SK-N-SH (cell line): ENCODE measurements at regions not wholly inside any gene's neighbourhood (a gene's known extent, or its start where the extent isn't known, plus 50 kb on each side); places are given as distances from the start of the nearest gene placed in this dataset.

Source experiments
- CHD2 ChIP-seq: fragments of 150-350 bp; IDR thresholded peaks from 2 replicates; pipeline ENCODE4 v1.6.1; 2018; ENCODE audit warnings: low read length; ENCODE audit not compliant: partially characterized antibody
- CTCF ChIP-seq: fragments of 200-600 bp; sonication (generic); IDR thresholded peaks from 2 replicates; pipeline ENCODE4 v1.6.1; 2017; ENCODE audit warnings: antibody characterized with exemption, mild to moderate bottlenecking, moderate library complexity
- JUND ChIP-seq: IDR thresholded peaks from 2 replicates; pipeline ENCODE4 v1.4.0; 2012

GRCh38 chr22:22407061-22407460, 101.5 kb downstream of the ZNF280B start:
- TF ChIP-seq CTCF (no peak), JUND (no peak), CHD2 (no peak)
